HCT116 (cell line): ENCODE measurements at regions not wholly inside any gene's neighbourhood (a gene's known extent, or its start where the extent isn't known, plus 50 kb on each side); places are given as distances from the start of the nearest gene placed in this dataset.

ENCODE experiments used
- EZH2 ChIP-seq: fragments of 200-600 bp; sonication (generic); IDR thresholded peaks from 2 replicates; pipeline ENCODE4 v1.6.1; 2017; ENCODE audit warnings: antibody characterized with exemption, mixed run types
- EZH2phosphoT487 ChIP-seq: fragments of 200-600 bp; IDR thresholded peaks from 2 replicates; pipeline ENCODE4 v1.6.1; 2018; ENCODE audit warnings: antibody characterized with exemption, borderline replicate concordance
- JUND ChIP-seq: IDR thresholded peaks from 2 replicates; pipeline ENCODE4 v1.6.1; 2012
- POLR2A ChIP-seq: IDR thresholded peaks from 2 replicates; pipeline ENCODE4 v1.7.0; 2011; ENCODE audit warnings: borderline replicate concordance; ENCODE audit not compliant: insufficient read depth, insufficient read length; ENCODE audit errors: extremely low read depth
- SIN3A ChIP-seq: IDR thresholded peaks from 2 replicates; pipeline ENCODE4 v1.6.1; 2012; ENCODE audit warnings: low read depth
- YY1 ChIP-seq: IDR thresholded peaks from 2 replicates; pipeline ENCODE4 v1.6.1; 2011; ENCODE audit warnings: low read length, low read depth, moderate library complexity, mild to moderate bottlenecking; ENCODE audit not compliant: insufficient replicate concordance; ENCODE audit errors: extremely low read depth
- ZFX ChIP-seq: fragments of 450-650 bp; IDR thresholded peaks from 2 replicates; pipeline ENCODE4 v1.6.1; 2017
- TF ChIP-seq, protein P1 (sequence below), 3 experiments: fragments of 200-600 bp in 1 of 3; sonication (generic) in 1 of 3; IDR thresholded peaks in 2 of 3; conservative IDR thresholded peaks in 1 of 3; 2 replicates each; pipeline ENCODE4 v1.5.1; 2012 to 2017; ENCODE audit warnings: low read depth in 2 of 3, low read length in 2 of 3, antibody characterized with exemption in 1 of 3, borderline replicate concordance in 1 of 3, control low read depth in 1 of 3, mild to moderate bottlenecking in 1 of 3, mixed read lengths in 1 of 3, mixed run types in 1 of 3, moderate library complexity in 1 of 3; ENCODE audit not compliant: insufficient read depth in 1 of 3

DNA sequence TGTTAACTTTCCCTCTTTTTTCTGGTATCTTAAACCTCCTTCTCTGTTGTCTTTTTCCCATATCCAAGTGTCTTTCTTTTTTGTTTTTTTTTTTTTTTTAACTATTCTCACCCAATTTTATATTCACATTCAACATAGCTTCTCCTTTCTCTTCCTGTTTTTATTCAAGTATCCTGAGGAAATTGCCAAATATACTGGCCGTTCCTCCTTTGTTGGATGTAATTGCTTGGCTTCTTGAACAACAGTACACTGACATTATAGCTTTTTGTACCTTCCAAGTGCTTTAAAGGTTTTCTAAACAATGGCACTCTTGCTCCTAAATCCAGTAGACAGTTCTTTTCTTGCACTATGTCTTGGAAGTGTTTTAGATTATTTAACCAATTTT is 1146.8 kb downstream of the MAT2B start:
- no peak for TF ChIP-seq EZH2phosphoT487
- TF ChIP-seq, protein P1, sequence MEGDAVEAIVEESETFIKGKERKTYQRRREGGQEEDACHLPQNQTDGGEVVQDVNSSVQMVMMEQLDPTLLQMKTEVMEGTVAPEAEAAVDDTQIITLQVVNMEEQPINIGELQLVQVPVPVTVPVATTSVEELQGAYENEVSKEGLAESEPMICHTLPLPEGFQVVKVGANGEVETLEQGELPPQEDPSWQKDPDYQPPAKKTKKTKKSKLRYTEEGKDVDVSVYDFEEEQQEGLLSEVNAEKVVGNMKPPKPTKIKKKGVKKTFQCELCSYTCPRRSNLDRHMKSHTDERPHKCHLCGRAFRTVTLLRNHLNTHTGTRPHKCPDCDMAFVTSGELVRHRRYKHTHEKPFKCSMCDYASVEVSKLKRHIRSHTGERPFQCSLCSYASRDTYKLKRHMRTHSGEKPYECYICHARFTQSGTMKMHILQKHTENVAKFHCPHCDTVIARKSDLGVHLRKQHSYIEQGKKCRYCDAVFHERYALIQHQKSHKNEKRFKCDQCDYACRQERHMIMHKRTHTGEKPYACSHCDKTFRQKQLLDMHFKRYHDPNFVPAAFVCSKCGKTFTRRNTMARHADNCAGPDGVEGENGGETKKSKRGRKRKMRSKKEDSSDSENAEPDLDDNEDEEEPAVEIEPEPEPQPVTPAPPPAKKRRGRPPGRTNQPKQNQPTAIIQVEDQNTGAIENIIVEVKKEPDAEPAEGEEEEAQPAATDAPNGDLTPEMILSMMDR (IDR thresholded peaks at IDR 0.05 in 2 of 3, conservative IDR thresholded peaks at IDR 0.05 in 1 of 3; ENCODE audit: borderline replicate concordance in 1 of 3, insufficient read depth in 1 of 3, low read depth in 2 of 3, low read length in 2 of 3), result no peak
- no peak for TF ChIP-seq ZFX
- no peak for TF ChIP-seq POLR2A
- TF ChIP-seq JUND, result no peak
- TF ChIP-seq EZH2, result no peak
- TF ChIP-seq SIN3A, result no peak
- TF ChIP-seq YY1, result no peak
